BE2C (cell line): ENCODE measurements at regions not wholly inside any gene's neighbourhood (a gene's known extent, or its start where the extent isn't known, plus 50 kb on each side); places are given as distances from the start of the nearest gene placed in this dataset.

Experiments
- DNase-seq: peaks from one replicate; pipeline ENCODE4 v3.0.0-alpha.2; 2020
- H3K27me3 ChIP-seq: fragments of 250-450 bp; sonication (Bioruptor Pico); 2 replicates; pipeline ENCODE4 v1.5.1; 2020; ENCODE audit warnings: mild to moderate bottlenecking
- H3K36me3 ChIP-seq: fragments of 250-450 bp; sonication (Bioruptor Pico); 2 replicates; pipeline ENCODE4 v1.5.1; 2020; ENCODE audit warnings: mild to moderate bottlenecking
- H3K4me1 ChIP-seq: fragments of 250-450 bp; sonication (Bioruptor Pico); 2 replicates; pipeline ENCODE4 v1.5.1; 2020
- H3K4me3 ChIP-seq: 2 replicates; pipeline ENCODE4 v1.5.1; 2011; ENCODE audit warnings: low read depth, low read length
- H3K9me3 ChIP-seq: fragments of 250-450 bp; sonication (Bioruptor Pico); 2 replicates; pipeline ENCODE4 v1.5.1; 2020
- TF ChIP-seq, protein P1 (sequence below): IDR thresholded peaks from 2 replicates; pipeline ENCODE4 v1.5.1; 2012; ENCODE audit warnings: mild to moderate bottlenecking, low read depth, low read length

- Histone ChIP-seq H3K27me3 (no peaks in the 10 kb centered on the region), H3K9me3 (no peaks in the 10 kb centered on the region), H3K4me1 (no peaks in the 10 kb centered on the region), H3K4me3 (no peak overlapping the region), H3K36me3 (no peaks in the 10 kb centered on the region)
- DNase-seq, result no peak
- TF ChIP-seq, protein P1, sequence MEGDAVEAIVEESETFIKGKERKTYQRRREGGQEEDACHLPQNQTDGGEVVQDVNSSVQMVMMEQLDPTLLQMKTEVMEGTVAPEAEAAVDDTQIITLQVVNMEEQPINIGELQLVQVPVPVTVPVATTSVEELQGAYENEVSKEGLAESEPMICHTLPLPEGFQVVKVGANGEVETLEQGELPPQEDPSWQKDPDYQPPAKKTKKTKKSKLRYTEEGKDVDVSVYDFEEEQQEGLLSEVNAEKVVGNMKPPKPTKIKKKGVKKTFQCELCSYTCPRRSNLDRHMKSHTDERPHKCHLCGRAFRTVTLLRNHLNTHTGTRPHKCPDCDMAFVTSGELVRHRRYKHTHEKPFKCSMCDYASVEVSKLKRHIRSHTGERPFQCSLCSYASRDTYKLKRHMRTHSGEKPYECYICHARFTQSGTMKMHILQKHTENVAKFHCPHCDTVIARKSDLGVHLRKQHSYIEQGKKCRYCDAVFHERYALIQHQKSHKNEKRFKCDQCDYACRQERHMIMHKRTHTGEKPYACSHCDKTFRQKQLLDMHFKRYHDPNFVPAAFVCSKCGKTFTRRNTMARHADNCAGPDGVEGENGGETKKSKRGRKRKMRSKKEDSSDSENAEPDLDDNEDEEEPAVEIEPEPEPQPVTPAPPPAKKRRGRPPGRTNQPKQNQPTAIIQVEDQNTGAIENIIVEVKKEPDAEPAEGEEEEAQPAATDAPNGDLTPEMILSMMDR, result no peak
Observed at GRCh38 chr10:128814782-128815181, 652.3 kb upstream of the MGMT start.

DNA sequence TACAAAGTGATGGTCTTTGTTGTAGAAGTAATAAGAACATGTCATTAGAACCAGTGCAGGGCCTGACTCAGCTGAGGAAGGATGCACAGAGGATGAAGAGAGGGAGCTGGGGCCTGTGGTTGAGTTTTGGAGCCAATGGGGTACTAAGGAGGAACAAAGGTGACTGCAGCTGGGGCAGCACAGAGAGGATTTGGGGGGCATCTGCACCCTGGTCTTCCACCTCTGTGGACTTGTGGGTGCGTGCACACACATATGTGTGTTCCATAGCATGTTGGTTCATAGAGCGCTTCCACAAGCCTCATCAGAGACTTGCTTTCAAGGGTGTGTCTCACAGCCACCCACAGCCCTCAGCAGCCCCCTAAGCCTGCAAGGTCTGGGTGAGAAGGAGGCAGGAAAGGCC lies 650.3 kb upstream of the MGMT start:
- H3K9me3 ChIP-seq, result no peaks in the 10 kb centered on the region
- H3K4me1 ChIP-seq, result no peaks in the 10 kb centered on the region
- H3K36me3 ChIP-seq, result no peaks in the 10 kb centered on the region
- H3K4me3 ChIP-seq, result no peak overlapping the region
- no peak for DNase-seq
- H3K27me3 ChIP-seq, result no peaks in the 10 kb centered on the region
- TF ChIP-seq, protein P1, result no peak

DNA sequence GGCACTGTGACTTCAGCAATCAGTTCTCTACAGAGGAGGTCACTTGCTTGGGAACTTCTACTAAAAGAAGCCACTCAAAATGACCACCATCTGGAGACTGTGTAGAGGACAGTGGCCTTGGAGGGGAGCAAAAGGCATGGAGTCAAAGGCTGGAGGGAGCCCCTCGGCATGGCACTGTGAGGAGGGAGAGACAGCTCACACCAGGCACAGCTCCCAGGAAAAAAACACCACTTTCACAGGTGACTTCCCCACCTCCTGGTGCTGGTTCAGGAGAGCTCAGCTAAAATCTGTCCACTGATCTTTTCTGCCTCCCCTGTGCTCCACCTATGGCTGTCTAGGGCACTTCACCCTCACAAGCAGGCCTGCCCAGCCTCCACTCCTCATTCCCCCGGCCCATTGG lies 649.4 kb upstream of the MGMT start:
- Histone ChIP-seq H3K9me3 (no peaks in the 10 kb centered on the region), H3K4me1 (no peaks in the 10 kb centered on the region), H3K36me3 (no peaks in the 10 kb centered on the region), H3K27me3 (no peaks in the 10 kb centered on the region), H3K4me3 (no peak overlapping the region)
- no peak for DNase-seq
- TF ChIP-seq, protein P1, result no peak

- H3K4me3 ChIP-seq, result no peak overlapping the region
- no peaks in the 10 kb centered on the region for H3K4me1 ChIP-seq
- no peaks in the 10 kb centered on the region for H3K27me3 ChIP-seq
- TF ChIP-seq, protein P1, result no peak
- no peak for DNase-seq
- H3K9me3 ChIP-seq, result no peaks in the 10 kb centered on the region
- no peaks in the 10 kb centered on the region for H3K36me3 ChIP-seq
Observed at GRCh38 chr10:128820663-128821062, 646.4 kb upstream of the MGMT start.

GRCh38 chr10:128823201-128823600 lies 643.8 kb upstream of the MGMT start:
- Histone ChIP-seq H3K4me3 (no peak overlapping the region), H3K27me3 (no peaks in the 10 kb centered on the region), H3K36me3 (no peaks in the 10 kb centered on the region), H3K9me3 (no peaks in the 10 kb centered on the region), H3K4me1 (no peaks in the 10 kb centered on the region)
- no peak for DNase-seq
- TF ChIP-seq, protein P1, result no peak

DNA sequence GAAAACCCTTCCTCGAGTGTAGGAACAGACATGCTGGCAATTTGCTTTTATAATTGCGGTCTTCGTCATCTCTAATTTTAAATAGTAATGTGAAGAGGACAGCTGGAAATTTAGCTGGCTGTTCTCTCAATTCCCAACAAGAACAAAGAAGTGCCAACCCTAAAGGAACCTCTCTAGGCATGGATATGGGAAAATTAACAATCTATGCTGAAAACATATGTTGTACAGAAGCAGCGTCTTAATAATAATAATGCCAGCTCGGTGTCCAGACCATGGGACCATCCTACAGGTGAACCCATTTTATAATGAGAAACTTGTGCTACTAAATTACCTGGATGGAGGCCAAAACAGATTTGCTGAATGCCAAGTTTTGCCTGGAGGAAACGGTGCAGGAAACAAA lies 641.4 kb upstream of the MGMT start:
- no peak for DNase-seq
- H3K4me1 ChIP-seq, result no peaks in the 10 kb centered on the region
- no peaks in the 10 kb centered on the region for H3K36me3 ChIP-seq
- H3K4me3 ChIP-seq, result no peak overlapping the region
- TF ChIP-seq, protein P1, result no peak
- H3K9me3 ChIP-seq, result no peaks in the 10 kb centered on the region
- H3K27me3 ChIP-seq, result no peaks in the 10 kb centered on the region
